D341Med (cell line): ENCODE measurements at regions not wholly inside any gene's neighbourhood (a gene's known extent, or its start where the extent isn't known, plus 50 kb on each side); places are given as distances from the start of the nearest gene placed in this dataset.

Experiments used
- DNase-seq: peaks from one replicate; pipeline ENCODE4 v3.0.0; 2012; ENCODE audit warnings: low spot score

DNA sequence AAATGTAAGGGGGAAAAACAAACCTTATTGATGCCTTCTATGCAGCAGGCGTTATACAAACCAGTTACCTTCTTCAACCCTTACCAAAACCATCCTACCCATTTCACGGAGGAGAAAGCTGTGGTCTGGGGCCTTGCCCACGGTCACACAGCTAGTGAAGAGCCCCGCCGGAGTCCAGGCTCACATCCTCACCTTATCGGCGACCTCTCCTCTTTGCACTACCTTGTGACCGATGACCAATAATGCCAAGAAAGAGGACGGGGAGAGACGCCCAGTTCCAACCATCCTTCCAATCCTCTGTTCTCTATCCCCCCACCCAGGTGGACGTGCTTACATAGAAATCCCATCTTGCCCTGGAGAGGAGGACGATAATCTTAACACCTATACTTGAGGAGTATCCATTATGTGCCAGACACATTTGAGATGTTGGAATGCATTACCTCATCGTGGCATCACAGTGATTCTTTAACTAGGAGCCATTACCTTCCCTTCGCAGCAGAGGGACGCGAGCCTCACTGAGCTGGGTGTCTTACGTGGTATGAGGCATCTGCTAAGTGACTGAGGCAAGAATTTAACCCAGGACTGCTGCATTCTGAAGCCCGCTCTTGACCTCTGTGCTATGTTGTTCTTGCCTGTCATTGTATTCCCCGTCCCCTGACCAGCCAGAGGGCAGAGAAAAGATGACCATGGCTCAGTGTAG is 253.7 kb upstream of the B3GAT1 start:
- peak; percentile 7 for DNase-seq

DNA sequence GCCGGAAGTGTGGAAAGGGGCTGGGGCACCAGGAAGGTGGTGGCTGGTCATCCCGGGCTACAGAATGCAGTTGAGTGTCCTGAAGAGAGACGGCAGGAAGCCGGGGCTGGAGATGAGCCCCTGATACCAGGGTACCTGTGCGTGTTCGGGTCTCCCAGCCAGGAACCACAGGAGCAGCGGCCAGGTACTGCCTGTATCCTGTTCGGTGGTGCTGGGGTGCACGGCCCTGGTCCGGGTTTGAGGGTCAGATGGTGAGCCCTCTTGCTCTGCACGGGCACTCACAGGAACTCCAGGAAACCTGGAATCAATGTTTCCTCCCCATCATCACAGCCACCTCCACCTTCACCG is 253.1 kb upstream of the B3GAT1 start:
- peak; percentile 12 for DNase-seq

DNA sequence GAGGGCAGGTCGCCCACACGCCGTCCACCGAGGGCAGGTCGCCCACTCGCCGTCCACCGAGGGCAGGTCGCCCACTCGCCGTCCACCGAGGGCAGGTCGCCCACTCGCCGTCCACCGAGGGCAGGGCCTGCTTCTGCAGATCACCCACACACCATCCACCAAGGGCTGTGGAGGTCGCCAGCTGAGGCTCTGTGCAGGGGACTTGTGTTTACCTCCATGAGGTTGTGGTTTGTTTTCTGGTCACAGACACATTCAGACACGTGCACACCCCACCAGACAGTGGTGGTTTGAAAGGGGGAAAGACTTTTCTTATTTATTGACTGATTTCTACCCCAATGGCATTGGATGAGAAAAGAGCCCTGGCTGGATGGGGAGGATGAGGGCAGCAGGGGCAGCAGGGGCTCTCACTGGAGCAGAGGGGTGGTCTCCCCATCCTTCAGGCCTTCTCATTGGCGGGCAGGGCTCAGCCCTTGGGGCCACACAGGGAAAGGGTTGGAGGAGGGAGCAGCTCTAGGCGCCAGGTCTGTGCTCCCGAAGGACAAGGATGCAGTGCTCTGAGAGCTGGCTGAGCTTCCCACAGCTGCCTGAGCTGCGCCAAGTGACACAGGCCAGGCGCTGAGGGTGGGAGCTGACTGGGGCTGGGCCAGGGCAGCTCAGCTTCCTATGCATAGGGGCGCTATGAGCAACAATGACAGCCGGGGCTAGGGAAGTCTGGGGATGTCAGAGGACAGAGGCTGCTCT is 252.6 kb upstream of the B3GAT1 start:
- peak; percentile 12 for DNase-seq

GRCh38 chr11:134663506-134664313 is 251.7 kb upstream of the B3GAT1 start:
- peak; percentile 6 for DNase-seq

GRCh38 chr11:134662629-134663360 is 250.8 kb upstream of the B3GAT1 start:
- DNase-seq: peak; percentile 11

DNA sequence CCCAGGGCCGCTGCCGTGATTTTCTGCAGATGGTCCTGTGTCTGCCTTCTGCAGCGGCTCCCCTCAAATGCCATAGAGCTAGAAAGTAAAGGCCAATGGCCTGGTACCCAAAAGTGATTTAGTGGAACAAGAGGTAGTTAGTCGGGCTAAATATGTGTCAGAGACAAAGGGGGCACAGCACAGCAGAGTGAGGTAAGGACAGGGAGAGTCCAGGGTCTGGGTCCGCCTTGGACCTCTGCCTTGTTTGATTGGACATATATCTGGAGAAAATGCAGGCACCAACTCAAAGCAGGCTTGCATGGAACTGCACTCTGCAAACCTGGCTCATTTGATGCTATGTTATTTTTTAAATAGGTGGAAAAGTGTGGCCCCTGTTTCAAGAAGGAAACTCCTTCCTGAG is 249.6 kb upstream of the B3GAT1 start:
- no peak for DNase-seq

GRCh38 chr11:134660416-134660815 is 248.4 kb upstream of the B3GAT1 start:
- DNase-seq: peak; percentile 57

DNA sequence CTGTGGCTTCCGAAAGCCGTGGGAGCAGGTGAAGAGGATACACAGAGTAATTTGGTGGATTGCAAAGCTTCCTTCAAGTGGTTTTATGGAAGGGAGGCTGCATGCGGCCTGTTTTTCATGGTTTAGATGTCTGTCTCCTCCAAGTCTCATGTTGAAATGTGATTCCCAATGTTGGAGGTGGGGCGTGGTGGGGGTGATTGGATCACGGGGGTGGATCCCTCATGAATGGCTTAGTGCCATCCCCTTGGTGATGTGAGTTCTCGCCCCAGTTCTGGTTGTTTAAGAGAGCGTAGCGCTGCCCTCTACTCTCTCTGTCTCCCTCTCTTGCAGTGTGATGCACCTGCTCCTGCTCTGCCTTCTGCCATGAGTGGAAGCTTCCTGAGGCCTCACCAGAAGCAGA is 247.8 kb upstream of the B3GAT1 start:
- DNase-seq: no peak

DNA sequence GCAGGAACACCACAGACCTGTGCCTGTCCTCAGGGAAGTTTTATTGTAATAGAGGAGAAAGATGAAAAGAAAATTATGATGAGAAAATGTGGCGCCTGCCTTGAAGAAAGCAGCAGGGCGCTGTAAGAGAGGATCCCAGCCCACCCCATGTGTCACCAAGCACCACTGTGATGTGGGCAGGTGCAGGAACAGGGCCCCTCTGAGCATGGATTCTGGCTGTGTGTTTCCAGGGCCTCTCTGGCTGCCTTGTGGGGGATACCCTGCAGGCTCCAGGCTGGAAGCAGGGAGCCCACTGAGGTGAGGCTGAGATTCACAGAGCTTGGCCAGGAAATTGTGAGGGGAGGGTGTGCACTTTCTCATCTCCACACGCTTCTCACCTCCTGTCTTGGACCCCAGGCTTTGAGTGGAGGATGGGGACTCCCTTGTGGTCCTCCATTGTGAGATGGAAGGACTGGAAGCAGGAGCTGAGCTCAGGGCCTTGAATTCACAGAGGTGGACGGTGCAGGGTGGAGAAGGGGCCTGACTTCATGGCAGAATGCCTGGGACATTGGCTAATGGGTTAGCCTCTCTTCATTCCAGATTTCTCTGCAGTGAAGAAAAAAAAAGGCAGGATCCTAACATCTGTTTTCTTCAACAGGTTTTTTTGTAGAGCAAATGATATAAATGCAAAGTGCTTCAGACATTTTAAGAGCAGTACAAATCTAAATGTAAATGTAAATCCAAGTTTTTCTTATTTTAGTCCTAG is 246.6 kb upstream of the B3GAT1 start:
- peak; percentile 2 for DNase-seq

- peak; percentile 6 for DNase-seq
These were observed 245.6 kb upstream of the B3GAT1 start for GRCh38 chr11:134657631-134658030.

DNA sequence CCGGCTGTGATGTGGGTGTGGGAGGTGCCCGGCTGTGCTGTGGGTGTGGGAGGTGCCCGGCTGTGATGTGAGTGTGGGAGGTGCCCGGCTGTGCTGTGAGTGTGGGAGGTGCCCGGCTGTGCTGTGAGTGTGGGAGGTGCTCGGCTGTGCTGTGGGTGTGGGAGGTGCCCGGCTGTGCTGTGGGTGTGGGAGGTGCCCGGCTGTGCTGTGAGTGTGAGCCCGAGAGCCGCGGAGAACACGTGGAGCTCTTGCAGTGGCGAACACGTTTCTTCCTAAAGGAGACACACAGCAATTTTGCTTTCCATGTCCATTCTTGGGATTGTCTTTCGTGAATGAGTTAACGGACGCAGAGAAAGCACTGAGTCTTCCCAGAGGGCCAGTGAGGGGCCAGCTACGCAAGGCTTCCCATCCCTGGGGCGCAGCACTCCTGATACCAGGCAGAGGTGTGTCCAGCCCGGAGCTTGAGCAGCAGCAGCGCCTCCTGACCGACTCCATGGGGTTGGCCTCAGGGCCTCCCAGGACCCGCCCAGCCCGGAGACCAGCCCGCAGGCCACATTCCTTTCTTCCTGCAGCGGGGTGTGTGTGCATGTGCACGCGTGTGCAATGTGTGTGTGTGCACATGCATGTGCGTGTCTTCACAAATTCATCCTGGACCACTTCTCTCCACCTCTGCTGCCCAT is 245.0 kb upstream of the B3GAT1 start:
- peak; percentile 14 for DNase-seq

DNA sequence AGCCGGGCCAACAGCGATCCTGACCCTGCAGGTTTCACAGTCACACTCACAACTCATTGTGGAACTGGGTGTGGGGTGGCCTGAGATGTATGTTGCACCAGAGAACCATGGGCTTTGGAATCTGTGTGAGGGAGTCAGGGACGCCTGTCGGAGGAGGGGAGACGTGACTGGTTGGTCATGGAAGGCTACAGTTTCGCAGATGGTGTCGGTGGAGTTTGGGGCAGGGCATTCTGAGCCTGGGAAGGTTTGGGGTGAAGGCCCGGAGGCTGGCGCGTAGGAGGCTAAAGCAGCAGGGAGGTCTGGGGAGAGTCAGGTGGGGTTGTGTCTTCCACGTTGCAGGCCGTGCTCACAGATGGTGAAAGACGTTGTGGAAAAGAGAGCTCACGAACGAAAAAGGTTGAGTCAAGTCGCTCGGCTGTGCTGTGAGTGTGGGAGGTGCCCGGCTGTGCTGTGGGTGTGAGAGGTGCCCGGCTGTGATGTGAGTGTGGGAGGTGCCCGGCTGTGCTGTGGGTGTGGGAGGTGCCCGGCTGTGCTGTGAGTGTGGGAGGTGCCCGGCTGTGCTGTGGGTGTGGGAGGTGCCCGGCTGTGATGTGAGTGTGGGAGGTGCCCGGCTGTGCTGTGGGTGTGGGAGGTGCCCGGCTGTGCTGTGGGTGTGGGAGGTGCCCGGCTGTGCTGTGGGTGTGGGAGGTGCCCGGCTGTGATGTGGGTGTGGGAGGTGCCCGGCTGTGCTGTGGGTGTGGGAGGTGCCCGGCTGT is 244.2 kb upstream of the B3GAT1 start:
- peak; percentile 2 for DNase-seq

GRCh38 chr11:134655189-134655989 is 243.3 kb upstream of the B3GAT1 start:
- DNase-seq: no peak

GRCh38 chr11:134654161-134654915 is 242.3 kb upstream of the B3GAT1 start:
- DNase-seq: no peak

DNA sequence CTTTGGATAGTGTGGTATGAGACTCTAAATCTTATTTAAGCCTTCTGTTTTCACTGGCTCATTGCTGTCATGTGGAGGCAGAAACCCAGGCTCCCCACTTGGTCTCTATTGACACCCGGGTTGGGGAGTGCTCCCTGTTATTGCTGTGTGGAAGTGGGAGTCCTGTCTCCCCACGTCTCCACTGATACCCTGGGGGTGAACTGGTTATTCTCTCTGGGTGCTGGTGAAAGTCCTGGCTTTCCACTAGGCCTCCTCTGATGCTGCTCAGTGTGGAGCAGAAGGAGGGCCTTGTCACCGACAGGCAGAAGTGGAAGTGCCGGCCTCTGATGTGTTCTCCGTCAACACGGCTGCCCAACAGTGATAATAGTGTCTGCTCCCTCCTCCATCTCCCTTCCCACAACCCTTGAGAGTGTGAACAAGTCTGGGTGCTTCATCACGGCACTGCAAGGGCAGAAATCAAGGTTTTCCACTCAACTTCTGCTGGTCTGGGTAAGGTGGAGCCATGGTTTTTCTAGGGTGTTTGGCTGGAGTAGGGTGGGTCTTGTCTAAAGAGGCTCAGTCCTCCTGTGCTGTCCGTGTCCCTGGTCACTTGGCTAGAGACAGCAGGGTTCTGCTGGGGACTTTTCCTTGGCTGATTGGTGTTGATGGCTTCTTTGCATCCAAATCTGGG is 240.7 kb upstream of the B3GAT1 start:
- no peak for DNase-seq

DNA sequence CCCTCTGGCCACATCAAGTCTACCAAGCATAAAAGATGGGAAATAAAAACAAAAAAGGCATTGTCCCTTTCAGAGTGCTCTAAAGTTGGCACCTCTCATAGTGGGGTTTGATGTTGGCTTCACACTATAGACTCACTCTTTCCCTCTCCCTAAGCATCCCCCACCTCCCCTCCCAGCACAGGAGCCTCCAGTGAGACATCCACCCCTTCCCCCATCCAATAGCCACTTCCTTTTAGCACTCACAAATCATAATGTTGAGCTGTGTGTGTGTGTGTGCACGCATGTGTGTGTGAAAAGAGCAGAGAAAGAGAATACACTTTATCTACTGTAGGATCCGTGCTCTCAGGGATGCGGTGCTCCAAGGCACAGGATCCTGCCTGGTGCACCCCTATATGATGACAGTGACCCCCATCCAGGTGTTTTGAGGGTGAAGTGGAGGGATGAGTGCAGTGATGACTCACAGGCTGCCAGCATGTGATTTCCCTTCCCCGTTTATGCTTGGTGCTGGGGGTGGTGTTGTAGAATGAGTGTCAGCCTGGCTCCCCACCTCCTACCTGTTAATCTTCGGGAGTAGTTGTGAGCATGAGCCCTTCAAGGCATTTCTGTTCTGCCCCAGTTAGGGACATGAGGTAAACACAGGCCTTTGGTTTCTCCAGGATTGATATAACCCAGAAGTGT is 235.2 kb upstream of the B3GAT1 start:
- no peak for DNase-seq

GRCh38 chr11:134646561-134646960 is 234.5 kb upstream of the B3GAT1 start:
- no peak for DNase-seq
